NCI-H146 (cell line): ENCODE measurements at regions not wholly inside any gene's neighbourhood (a gene's known extent, or its start where the extent isn't known, plus 50 kb on each side); places are given as distances from the start of the nearest gene placed in this dataset.
A peak's percentile ranks its signal among the peaks of the same experiment; 100 is the strongest.
"Not testable (repeated sequence)": the region's sequence is repeated elsewhere in the genome, so short reads cannot be mapped to it uniquely, and the experiment has no call there.

Experiments used
- DNase-seq: peaks from one replicate; lab custom pipeline; 2025; lab: John Stamatoyannopoulos, UW

- DNase-seq, result no peak
Observed at GRCh38 chr1:189522441-189522840, 955.2 kb downstream of the BRINP3 start.

- no peak for DNase-seq
Observed at GRCh38 chr1:189524501-189524900, 953.2 kb downstream of the BRINP3 start.

- DNase-seq, result no peak
Observed at GRCh38 chr1:189530162-189530561, 947.5 kb downstream of the BRINP3 start.

GRCh38 chr1:189538271-189538670, 939.4 kb downstream of the BRINP3 start:
- DNase-seq, result no peak

GRCh38 chr1:189550498-189550897, 927.2 kb downstream of the BRINP3 start:
- DNase-seq, result no peak

GRCh38 chr1:189563784-189564183, 913.9 kb downstream of the BRINP3 start:
- DNase-seq, result no peak

- no peak for DNase-seq
Observed at GRCh38 chr1:189567890-189568289, 909.8 kb downstream of the BRINP3 start.

- no peak for DNase-seq
Observed at GRCh38 chr1:189596197-189596596, 881.5 kb downstream of the BRINP3 start.

GRCh38 chr1:189597083-189597482, 880.6 kb downstream of the BRINP3 start:
- peak; percentile 58 for DNase-seq

- DNase-seq, result no peak
Observed at GRCh38 chr1:189605226-189605625, 872.4 kb downstream of the BRINP3 start.

GRCh38 chr1:189606047-189606446, 871.6 kb downstream of the BRINP3 start:
- no peak for DNase-seq

- no peak for DNase-seq
Observed at GRCh38 chr1:189606795-189607476, 870.7 kb downstream of the BRINP3 start.

- DNase-seq, result no peak
Observed at GRCh38 chr1:189607477-189608096, 870.1 kb downstream of the BRINP3 start.

GRCh38 chr1:189609167-189609566, 868.5 kb downstream of the BRINP3 start:
- DNase-seq, result no peak

GRCh38 chr1:189616893-189617292, 860.8 kb downstream of the BRINP3 start:
- no peak for DNase-seq

- no peak for DNase-seq
Observed at GRCh38 chr1:189619682-189620332, 857.9 kb downstream of the BRINP3 start.

- DNase-seq, result no peak
Observed at GRCh38 chr1:189620471-189620870, 857.2 kb downstream of the BRINP3 start.

- DNase-seq, result no peak
Observed at GRCh38 chr1:189623336-189623735, 854.3 kb downstream of the BRINP3 start.

- no peak for DNase-seq
Observed at GRCh38 chr1:189627427-189627826, 850.2 kb downstream of the BRINP3 start.

- DNase-seq, result no peak
Observed at GRCh38 chr1:189628857-189629256, 848.8 kb downstream of the BRINP3 start.

- no peak for DNase-seq
Observed at GRCh38 chr1:189633658-189634057, 844.0 kb downstream of the BRINP3 start.

GRCh38 chr1:189637041-189637440, 840.6 kb downstream of the BRINP3 start:
- DNase-seq, result no peak

- not testable (repeated sequence) for DNase-seq
Observed at GRCh38 chr1:189644156-189644555, 833.5 kb downstream of the BRINP3 start.
